Cardiac muscle cell (in vitro differentiated cells and primary cell): ENCODE measurements at regions not wholly inside any gene's neighbourhood (a gene's known extent, or its start where the extent isn't known, plus 50 kb on each side); places are given as distances from the start of the nearest gene placed in this dataset.
"Not testable (repeated sequence)": the region's sequence is repeated elsewhere in the genome, so short reads cannot be mapped to it uniquely, and the experiment has no call there.

Experiments used
- DNase-seq, 2 donors: peaks; one replicate each; pipeline versions ENCODE4 v3.0.0 to v3.0.0-alpha.2; 2010 to 2017; ENCODE audit warnings: low read depth in 1 of 2, low spot score in 1 of 2
- H3K27ac ChIP-seq: fragments of 200-600 bp; sonication (generic); 2 replicates; pipeline ENCODE4 v1.5.1; 2016
- H3K27me3 ChIP-seq: fragments of 200-600 bp; sonication (generic); 2 replicates; pipeline ENCODE4 v1.6.0; 2016; ENCODE audit warnings: control low read depth
- H3K36me3 ChIP-seq: fragments of 200-600 bp; sonication (generic); 2 replicates; pipeline ENCODE4 v1.5.1; 2016; ENCODE audit warnings: control low read depth
- H3K4me1 ChIP-seq: fragments of 200-600 bp; sonication (generic); 2 replicates; pipeline ENCODE4 v1.8.1; 2017; ENCODE audit warnings: low read depth, mild to moderate bottlenecking, mixed run types
- H3K4me3 ChIP-seq: fragments of 200-600 bp; sonication (generic); 2 replicates; pipeline ENCODE4 v1.5.1; 2016; ENCODE audit warnings: mild to moderate bottlenecking
- H3K9me3 ChIP-seq: fragments of 200-600 bp; sonication (generic); 2 replicates; pipeline ENCODE4 v1.5.1; 2017; ENCODE audit warnings: low read depth, mild to moderate bottlenecking, control low read depth
- TF ChIP-seq, protein P1 (sequence below): IDR thresholded peaks from 2 replicates; pipeline ENCODE4 v1.5.1; 2012; ENCODE audit warnings: low read depth, mild to moderate bottlenecking, low read length

- Histone ChIP-seq H3K36me3 (no peaks in the 10 kb centered on the region), H3K9me3 (no peaks in the 10 kb centered on the region), H3K27me3 (no peaks in the 10 kb centered on the region), H3K4me1 (no peaks in the 10 kb centered on the region), H3K4me3 (no peak overlapping the region), H3K27ac (no peak overlapping the region)
- DNase-seq, result no peak
- TF ChIP-seq, protein P1, sequence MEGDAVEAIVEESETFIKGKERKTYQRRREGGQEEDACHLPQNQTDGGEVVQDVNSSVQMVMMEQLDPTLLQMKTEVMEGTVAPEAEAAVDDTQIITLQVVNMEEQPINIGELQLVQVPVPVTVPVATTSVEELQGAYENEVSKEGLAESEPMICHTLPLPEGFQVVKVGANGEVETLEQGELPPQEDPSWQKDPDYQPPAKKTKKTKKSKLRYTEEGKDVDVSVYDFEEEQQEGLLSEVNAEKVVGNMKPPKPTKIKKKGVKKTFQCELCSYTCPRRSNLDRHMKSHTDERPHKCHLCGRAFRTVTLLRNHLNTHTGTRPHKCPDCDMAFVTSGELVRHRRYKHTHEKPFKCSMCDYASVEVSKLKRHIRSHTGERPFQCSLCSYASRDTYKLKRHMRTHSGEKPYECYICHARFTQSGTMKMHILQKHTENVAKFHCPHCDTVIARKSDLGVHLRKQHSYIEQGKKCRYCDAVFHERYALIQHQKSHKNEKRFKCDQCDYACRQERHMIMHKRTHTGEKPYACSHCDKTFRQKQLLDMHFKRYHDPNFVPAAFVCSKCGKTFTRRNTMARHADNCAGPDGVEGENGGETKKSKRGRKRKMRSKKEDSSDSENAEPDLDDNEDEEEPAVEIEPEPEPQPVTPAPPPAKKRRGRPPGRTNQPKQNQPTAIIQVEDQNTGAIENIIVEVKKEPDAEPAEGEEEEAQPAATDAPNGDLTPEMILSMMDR, result no peak
Measured at GRCh38 chr6:141528596-141528995, 604.1 kb upstream of the GJE1 start.

- H3K4me3 ChIP-seq, result no peak overlapping the region
- H3K27ac ChIP-seq, result no peak overlapping the region
- no peaks in the 10 kb centered on the region for H3K27me3 ChIP-seq
- TF ChIP-seq, protein P1, result no peak
- no peaks in the 10 kb centered on the region for H3K4me1 ChIP-seq
- H3K9me3 ChIP-seq, result no peaks in the 10 kb centered on the region
- no peak for DNase-seq
- H3K36me3 ChIP-seq, result no peaks in the 10 kb centered on the region
Measured at GRCh38 chr6:141526985-141527384, 605.7 kb upstream of the GJE1 start.

GRCh38 chr6:141521440-141521839 is 611.3 kb upstream of the GJE1 start:
- H3K27ac ChIP-seq, result no peak overlapping the region

DNA sequence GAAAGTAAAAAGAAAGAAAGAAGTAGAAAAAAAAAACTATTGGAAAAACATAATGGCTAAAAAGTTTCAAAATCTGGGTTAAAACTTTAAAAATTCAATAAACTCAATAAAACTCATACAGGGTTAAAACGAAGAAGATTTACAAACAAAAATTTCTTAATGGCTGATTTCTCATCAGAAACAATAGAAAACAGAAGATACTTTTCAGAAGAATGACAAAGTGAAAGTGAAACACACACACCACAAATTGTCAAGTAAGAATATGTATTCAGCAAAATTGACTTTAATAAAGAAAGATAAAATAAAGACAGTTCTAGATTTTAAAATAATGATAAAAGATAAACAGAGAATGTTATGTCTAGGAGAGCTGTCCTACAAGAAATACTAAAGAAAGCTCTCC is 618.9 kb upstream of the GJE1 start:
- H3K4me1 ChIP-seq, result no peaks in the 10 kb centered on the region
- no peaks in the 10 kb centered on the region for H3K27me3 ChIP-seq
- no peaks in the 10 kb centered on the region for H3K9me3 ChIP-seq
- no peak overlapping the region for H3K27ac ChIP-seq
- no peaks in the 10 kb centered on the region for H3K36me3 ChIP-seq
- TF ChIP-seq, protein P1, result no peak
- DNase-seq, result peak in 1 of 2 donors; percentile 29
- H3K4me3 ChIP-seq, result no peak overlapping the region

More at GRCh38 chr6:141521440-141521839, 611.3 kb upstream of the GJE1 start:
- TF ChIP-seq, protein P1, result no peak
- no peaks in the 10 kb centered on the region for H3K27me3 ChIP-seq
- no peaks in the 10 kb centered on the region for H3K9me3 ChIP-seq
- DNase-seq, result peak in 1 of 2 donors; percentile 10
- no peaks in the 10 kb centered on the region for H3K4me1 ChIP-seq
- no peak overlapping the region for H3K4me3 ChIP-seq
- no peaks in the 10 kb centered on the region for H3K36me3 ChIP-seq

GRCh38 chr6:141510803-141511202 is 621.9 kb upstream of the GJE1 start:
- no peak overlapping the region for H3K4me3 ChIP-seq
- no peaks in the 10 kb centered on the region for H3K36me3 ChIP-seq
- H3K27ac ChIP-seq, result no peak overlapping the region
- TF ChIP-seq, protein P1, result no peak
- no peaks in the 10 kb centered on the region for H3K27me3 ChIP-seq
- H3K9me3 ChIP-seq, result no peaks in the 10 kb centered on the region
- no peaks in the 10 kb centered on the region for H3K4me1 ChIP-seq
- DNase-seq, result no peak

GRCh38 chr6:141506062-141506461 is 626.7 kb upstream of the GJE1 start:
- not testable (repeated sequence) for H3K36me3 ChIP-seq, H3K9me3 ChIP-seq, H3K27ac ChIP-seq, H3K27me3 ChIP-seq, H3K4me3 ChIP-seq, H3K4me1 ChIP-seq, DNase-seq

DNA sequence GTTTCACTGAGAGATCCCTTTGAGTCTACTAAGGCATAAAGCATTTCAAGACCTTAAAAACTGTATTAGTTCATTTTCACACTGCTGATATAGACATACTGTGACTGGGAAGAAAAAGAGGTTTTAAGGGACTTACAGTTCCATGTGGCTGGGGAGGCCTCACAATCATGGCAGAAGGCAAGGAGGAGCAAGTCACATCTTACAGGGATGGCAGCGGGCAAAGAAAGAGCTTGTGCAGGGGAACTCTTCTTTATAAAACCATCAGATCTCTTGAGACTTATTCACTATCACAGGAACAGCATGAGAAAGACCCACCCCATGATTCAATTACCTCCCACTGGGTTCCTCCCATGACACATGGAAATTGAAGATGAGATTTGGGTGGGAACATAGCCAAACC is 628.4 kb upstream of the GJE1 start:
- H3K4me1 ChIP-seq, DNase-seq, H3K4me3 ChIP-seq, H3K9me3 ChIP-seq, H3K27me3 ChIP-seq, H3K27ac ChIP-seq, H3K36me3 ChIP-seq: not testable (repeated sequence)
